ENCODE measurements at regions not wholly inside any gene's neighbourhood (a gene's known extent, or its start where the extent isn't known, plus 50 kb on each side); places are given as distances from the start of the nearest gene placed in this dataset.
"Not testable (repeated sequence)": the region's sequence is repeated elsewhere in the genome, so short reads cannot be mapped to it uniquely, and the experiment has no call there.

DNA sequence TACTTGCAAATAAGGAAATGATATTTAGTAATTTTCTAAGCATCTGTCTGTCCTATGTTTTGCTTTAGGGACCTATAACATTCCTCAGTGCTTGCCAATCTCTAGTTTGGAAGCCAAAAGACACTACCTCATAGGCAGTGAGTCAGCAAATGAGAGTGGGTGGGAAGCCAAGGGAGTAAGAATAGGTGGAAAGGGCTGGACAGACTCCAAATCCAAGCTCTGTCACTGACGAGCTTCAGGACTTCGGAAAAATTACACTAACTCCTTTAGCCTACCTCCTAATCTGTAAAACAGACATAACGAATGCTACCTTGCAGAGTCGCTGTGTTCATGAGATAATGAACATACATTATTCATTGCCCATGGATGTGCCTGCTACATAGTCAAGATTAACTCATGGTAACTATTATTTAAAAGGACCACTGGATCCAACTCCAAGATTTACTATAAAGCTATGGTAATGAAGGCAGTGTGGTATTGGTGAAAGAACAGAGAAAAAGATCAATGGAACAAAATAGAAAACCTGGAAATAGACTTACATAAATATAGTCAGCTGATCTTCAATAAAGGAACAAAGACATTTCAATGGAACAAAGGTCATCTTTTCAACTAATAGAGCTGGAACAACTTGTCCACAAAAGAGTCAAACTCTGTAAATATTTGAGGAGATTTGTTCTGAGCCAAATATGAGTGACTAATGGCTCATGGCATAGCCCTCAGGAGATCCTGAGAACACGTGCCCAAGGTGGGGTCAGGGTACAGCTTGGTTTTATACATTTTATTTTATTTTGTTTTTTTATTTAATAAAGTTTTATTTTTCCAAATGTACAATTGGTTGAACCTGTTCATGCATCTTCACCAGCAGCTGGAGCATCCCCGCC lies 64.1 kb downstream of the FAM50B start:
- H3K4me1 Mint-ChIP-seq (ENCODE audit: low read depth in 2 of 2), result peaks cover 18 to 19% of the 10 kb centered on the region in 2 donors
- peaks cover 3% of the 10 kb centered on the region for H3K36me3 Mint-ChIP-seq (ENCODE audit: insufficient read depth)
- H3K4me3 Mint-ChIP-seq, result no peak overlapping the region
- ATAC-seq (replicated peaks) (no peak), DNase-seq (no peak)
- H3K9me3 Mint-ChIP-seq, result no peaks in the 10 kb centered on the region
- no peak overlapping the region for H3K27ac Mint-ChIP-seq
- peaks cover 21 to 30% of the 10 kb centered on the region in 2 donors for H3K27me3 Mint-ChIP-seq

DNA sequence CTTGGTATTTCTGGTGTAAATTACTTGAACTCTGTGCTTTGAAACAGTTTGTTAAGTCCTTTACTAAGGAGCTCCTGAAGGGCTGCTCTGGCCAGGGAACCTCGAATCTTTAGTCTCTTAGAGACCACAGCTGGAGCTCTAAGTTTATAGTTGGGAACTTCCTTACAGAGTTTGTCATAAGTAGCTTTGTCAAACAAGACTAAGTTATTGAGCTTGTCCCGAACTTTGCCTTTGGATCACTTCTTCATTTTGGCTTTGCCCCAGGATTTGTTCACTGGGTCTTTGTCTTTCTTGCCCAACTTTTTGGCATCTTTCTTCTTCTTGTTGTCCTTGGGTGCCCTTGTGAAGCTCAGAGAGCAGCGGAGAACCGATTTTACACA lies 64.8 kb downstream of the FAM50B start:
- H3K27ac Mint-ChIP-seq, result no peak overlapping the region
- H3K4me1 Mint-ChIP-seq (ENCODE audit: low read depth in 2 of 2), result peaks cover 18 to 19% of the 10 kb centered on the region in 2 donors
- no peak for DNase-seq
- H3K4me3 Mint-ChIP-seq, result no peak overlapping the region
- H3K27me3 Mint-ChIP-seq, result peaks cover 21 to 23% of the 10 kb centered on the region in 2 donors
- no peak for ATAC-seq (replicated peaks)
- peaks cover 3% of the 10 kb centered on the region for H3K36me3 Mint-ChIP-seq (ENCODE audit: insufficient read depth)
- no peaks in the 10 kb centered on the region for H3K9me3 Mint-ChIP-seq

DNA sequence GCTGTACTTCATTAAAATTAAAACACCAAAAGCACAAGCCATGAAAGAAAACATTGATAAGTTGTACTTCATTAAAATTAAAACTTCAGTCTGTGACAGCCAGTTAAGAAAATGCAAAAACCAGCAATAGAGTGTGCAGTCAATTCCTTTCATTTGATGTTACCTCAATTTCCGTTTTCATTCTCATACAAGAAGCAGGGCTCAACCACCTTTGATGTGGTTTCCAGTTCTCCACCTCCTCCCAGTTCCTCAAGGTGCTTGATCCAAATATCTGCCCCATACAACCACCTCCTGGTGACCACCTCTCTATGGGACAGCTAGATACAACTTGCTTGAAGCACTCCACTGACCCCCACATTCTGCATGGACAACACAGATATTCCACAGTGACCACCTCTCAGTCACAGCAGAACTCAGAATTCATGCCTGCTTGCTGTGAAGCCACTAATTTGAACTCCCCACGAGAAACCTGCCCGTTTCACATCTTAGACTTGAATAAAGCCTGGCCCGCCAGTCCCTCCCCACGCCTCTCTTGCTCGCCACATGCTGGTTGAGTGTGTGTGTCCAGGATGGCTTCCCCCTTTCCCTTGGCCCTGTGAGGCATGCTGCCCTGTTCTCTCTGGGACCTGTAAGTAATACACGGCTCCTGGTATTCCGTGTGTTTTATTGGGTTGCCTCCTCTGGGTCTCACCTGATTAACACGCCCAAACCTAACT lies 66.1 kb downstream of the FAM50B start:
- DNase-seq (peak in 2 of 3 experiments; percentile 6 to 8), ATAC-seq (replicated peaks) (peak; percentile 91)
- Mint-ChIP-seq H3K9me3 (no peaks in the 10 kb centered on the region), H3K27ac (peak overlapping the region in 1 of 2 donors; percentile 64), H3K4me1 (ENCODE audit: low read depth in 2 of 2) (peaks cover 18 to 19% of the 10 kb centered on the region in 2 donors), H3K36me3 (ENCODE audit: insufficient read depth) (peaks cover 3% of the 10 kb centered on the region), H3K4me3 (peak overlapping the region; percentile 37 to 60), H3K27me3 (peaks cover 14 to 21% of the 10 kb centered on the region in 2 donors)

DNA sequence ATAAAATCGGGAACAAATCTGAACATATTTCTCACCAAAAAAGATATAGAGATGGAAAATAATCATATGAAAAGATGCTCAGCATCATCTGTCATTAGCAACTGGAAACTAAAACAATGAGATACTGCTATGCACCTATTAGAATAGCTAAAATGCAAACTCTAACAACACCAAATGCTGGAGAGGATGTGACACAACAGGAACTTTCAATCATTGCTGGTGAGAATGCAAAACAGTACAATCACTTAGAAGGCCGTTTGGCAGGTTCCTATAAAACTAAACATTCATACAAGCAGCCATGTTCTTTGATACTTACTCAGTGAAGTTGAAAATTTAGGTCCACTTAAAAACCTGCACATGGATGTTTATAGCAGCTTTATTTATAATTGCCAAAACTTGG lies 67.0 kb downstream of the FAM50B start:
- ATAC-seq (replicated peaks) (no peak), DNase-seq (no peak)
- peaks cover 18 to 19% of the 10 kb centered on the region in 2 donors for H3K4me1 Mint-ChIP-seq (ENCODE audit: low read depth in 2 of 2)
- H3K4me3 Mint-ChIP-seq, result peak overlapping the region in 1 of 2 donors; percentile 60
- no peak overlapping the region for H3K27ac Mint-ChIP-seq
- peaks cover 14 to 27% of the 10 kb centered on the region in 2 donors for H3K27me3 Mint-ChIP-seq
- peaks cover 3% of the 10 kb centered on the region for H3K36me3 Mint-ChIP-seq (ENCODE audit: insufficient read depth)
- no peaks in the 10 kb centered on the region for H3K9me3 Mint-ChIP-seq

DNA sequence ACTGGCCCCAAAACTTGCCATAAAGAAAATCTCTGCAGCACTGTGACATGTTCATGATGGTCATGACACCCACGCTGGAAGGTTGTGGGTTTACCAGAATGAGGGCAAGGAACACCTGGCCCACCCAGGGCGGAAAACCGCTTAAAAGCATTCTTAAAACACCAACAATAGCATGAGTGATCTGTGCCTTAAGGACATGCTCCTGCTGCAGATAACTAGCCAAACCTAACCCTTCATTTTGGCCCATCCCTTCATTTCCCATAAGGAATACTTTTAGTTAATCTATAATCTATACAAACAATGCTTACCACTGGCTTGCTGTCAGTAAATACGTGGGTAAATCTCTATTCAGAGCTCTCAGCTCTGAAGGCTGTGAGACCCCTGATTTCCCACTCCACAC lies 67.6 kb downstream of the FAM50B start:
- H3K9me3 Mint-ChIP-seq; H3K36me3 Mint-ChIP-seq (ENCODE audit: insufficient read depth); ATAC-seq (replicated peaks); H3K4me3 Mint-ChIP-seq; H3K27ac Mint-ChIP-seq; DNase-seq: not testable (repeated sequence)
- Mint-ChIP-seq H3K27me3 (peaks cover 12 to 22% of the 10 kb centered on the region in 2 donors), H3K4me1 (ENCODE audit: low read depth in 2 of 2) (peaks cover 18 to 19% of the 10 kb centered on the region in 2 donors)

DNA sequence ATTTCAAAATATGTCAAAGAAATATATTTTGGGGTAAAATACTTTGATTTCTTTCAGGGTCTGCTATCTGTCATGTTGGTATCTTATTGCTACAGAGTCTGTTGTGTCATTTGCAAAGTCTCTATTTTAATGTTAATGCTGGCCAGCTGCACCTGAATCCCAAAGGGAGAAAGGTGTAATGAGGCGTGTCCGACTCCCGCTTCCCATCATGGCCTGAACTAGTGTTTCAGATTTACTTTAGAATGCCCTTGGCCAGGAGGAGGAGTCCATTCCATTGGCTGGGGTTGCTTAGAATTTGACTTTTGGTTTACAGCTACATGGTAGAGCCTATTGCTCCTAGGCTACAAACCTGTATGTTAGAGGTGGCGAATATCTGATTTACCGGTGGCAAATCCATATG lies 69.3 kb downstream of the FAM50B start:
- Mint-ChIP-seq H3K27me3 (peaks cover 6 to 15% of the 10 kb centered on the region in 2 donors), H3K9me3 (no peaks in the 10 kb centered on the region)

DNA sequence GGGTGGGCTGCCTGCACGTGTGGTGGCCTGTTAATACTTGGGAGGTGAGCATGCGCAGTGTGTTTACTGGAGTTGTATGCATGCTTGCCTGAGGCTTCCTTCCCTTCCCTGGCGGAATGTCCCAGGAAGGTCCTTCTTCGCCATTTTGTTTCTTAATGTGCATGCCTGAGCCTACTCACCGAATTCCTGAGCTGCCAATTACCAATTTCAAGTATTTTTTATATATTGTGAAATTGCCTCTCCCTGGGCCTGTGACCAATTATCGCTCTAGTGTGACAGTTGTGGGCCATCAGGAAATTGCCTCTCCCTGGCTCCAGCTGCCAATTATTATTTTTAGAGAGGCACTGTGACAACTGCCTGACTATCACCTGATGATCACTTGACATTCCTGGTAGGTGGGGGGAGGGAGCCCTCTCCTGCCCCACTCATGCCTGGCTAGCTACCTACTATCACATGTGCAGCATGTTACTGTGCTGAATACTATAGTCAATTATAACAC lies 70.0 kb downstream of the FAM50B start:
- peaks cover 6 to 15% of the 10 kb centered on the region in 2 donors for H3K27me3 Mint-ChIP-seq
- H3K9me3 Mint-ChIP-seq, result no peaks in the 10 kb centered on the region
- H3K4me3 Mint-ChIP-seq, result no peak overlapping the region

More for the DNA sequence above, 69.3 kb downstream of the FAM50B start:
- Mint-ChIP-seq H3K4me1 (ENCODE audit: low read depth in 2 of 2) (peaks cover 18 to 19% of the 10 kb centered on the region in 2 donors), H3K36me3 (ENCODE audit: insufficient read depth) (peaks cover 3% of the 10 kb centered on the region), H3K4me3 (no peak overlapping the region), H3K27ac (no peak overlapping the region)
- DNase-seq (no peak), ATAC-seq (replicated peaks) (no peak)

DNA sequence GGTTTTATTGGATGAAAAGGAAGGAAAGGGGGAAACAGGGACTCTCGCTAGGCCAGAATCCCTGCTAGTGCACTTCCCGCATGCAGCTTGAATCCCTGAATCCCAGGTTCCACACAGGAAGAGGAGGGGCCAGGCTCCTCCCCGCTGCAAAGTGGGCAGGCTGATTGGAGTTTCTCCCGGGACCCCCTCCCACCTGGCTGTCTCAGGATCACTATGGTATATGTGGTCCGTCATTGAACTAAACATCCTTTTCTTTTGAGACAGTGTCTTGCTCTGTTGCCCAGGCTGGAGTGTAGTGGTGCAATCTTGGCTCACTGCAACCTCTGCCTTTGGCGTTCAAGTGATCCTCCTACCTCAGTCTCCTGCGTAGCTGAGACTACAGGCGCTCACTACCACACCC lies 70.7 kb downstream of the FAM50B start:
- Mint-ChIP-seq H3K27me3 (peaks cover 13 to 21% of the 10 kb centered on the region in 2 donors), H3K27ac (no peak overlapping the region), H3K4me3 (no peak overlapping the region), H3K4me1 (ENCODE audit: low read depth in 2 of 2) (peaks cover 11 to 13% of the 10 kb centered on the region in 2 donors), H3K36me3 (ENCODE audit: insufficient read depth) (peaks cover 3% of the 10 kb centered on the region), H3K9me3 (no peaks in the 10 kb centered on the region)
- DNase-seq (no peak), ATAC-seq (replicated peaks) (no peak)

More for the DNA sequence above, 70.0 kb downstream of the FAM50B start:
- peaks cover 3% of the 10 kb centered on the region for H3K36me3 Mint-ChIP-seq (ENCODE audit: insufficient read depth)
- peaks cover 16% of the 10 kb centered on the region in 2 donors for H3K4me1 Mint-ChIP-seq (ENCODE audit: low read depth in 2 of 2)
- H3K27ac Mint-ChIP-seq, result no peak overlapping the region
- no peak for ATAC-seq (replicated peaks)
- no peak for DNase-seq

DNA sequence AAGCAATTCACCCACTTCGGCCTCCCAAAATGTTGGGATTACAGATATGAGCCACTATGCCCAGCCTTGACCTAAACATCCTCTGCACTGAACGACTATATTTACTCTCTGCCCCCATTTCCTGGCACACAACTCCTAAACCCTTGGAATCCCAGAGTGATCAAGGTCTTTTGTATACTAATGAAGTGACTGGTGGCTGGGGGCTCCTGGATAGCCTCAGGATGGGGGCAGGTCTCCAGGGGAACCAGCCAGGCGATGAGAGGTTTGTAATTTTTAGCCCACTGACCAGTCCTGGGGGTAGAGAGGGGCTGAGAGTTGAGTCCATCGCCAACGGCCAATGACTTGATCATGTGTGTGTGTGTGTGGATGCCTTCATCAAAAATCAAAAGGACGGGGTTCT lies 71.1 kb downstream of the FAM50B start:
- H3K4me3 Mint-ChIP-seq, result no peak overlapping the region
- peaks cover 18 to 26% of the 10 kb centered on the region in 2 donors for H3K27me3 Mint-ChIP-seq
- H3K36me3 Mint-ChIP-seq (ENCODE audit: insufficient read depth), result peaks cover 3% of the 10 kb centered on the region
- peaks cover 7 to 8% of the 10 kb centered on the region in 2 donors for H3K4me1 Mint-ChIP-seq (ENCODE audit: low read depth in 2 of 2)
- H3K9me3 Mint-ChIP-seq, result no peaks in the 10 kb centered on the region
- DNase-seq, result no peak
- no peak for ATAC-seq (replicated peaks)
- H3K27ac Mint-ChIP-seq, result no peak overlapping the region

DNA sequence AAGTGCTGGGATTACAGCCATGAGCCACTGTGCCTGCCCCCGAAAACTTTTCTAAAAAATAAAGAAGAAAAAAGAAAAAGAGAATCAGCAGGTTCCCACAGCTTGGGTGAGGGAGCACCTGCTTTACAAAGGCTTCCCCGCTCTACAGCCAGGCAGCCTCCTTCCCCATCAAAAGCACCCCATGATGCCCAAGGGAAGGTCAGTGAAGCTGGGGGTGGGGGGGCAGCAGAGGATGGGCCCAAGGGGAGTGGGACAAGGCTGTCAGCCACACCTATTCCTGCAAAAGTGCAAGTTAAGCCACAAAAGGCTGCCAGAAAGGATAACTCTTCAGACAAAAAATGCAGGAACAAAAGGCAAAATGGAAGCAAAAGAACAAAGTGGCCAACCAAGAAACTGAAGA lies 72.5 kb downstream of the FAM50B start:
- Mint-ChIP-seq H3K36me3 (ENCODE audit: insufficient read depth) (no peaks in the 10 kb centered on the region), H3K4me1 (ENCODE audit: low read depth in 2 of 2) (no peaks in the 10 kb centered on the region), H3K9me3 (no peaks in the 10 kb centered on the region), H3K27ac (no peak overlapping the region), H3K4me3 (no peak overlapping the region), H3K27me3 (peaks cover 27 to 34% of the 10 kb centered on the region in 2 donors)
- no peak for DNase-seq
- no peak for ATAC-seq (replicated peaks)

DNA sequence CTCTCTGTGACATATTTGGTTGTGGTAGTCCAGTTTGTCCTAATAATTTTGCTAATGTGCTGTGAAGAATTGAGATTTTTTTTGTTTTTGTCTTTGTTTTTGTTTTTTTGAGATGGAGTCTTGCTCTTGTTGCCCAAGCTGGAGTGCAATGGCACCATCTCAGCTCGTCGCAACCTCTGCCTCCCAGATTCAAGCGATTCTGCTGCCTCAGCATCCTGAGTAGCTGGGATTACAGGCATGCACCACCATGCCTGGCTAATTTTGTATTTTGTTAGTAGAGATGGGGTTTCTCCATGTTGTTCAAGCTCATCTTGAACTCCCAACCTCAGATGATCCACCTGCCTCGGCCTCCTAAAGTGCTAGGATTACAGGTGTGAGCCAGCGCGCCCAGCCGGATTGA lies 73.4 kb downstream of the FAM50B start:
- H3K9me3 Mint-ChIP-seq; H3K4me1 Mint-ChIP-seq (ENCODE audit: low read depth in 2 of 2); H3K4me3 Mint-ChIP-seq; ATAC-seq (replicated peaks); H3K27ac Mint-ChIP-seq; DNase-seq; H3K36me3 Mint-ChIP-seq (ENCODE audit: insufficient read depth): not testable (repeated sequence)
- peaks cover 27 to 34% of the 10 kb centered on the region in 2 donors for H3K27me3 Mint-ChIP-seq

DNA sequence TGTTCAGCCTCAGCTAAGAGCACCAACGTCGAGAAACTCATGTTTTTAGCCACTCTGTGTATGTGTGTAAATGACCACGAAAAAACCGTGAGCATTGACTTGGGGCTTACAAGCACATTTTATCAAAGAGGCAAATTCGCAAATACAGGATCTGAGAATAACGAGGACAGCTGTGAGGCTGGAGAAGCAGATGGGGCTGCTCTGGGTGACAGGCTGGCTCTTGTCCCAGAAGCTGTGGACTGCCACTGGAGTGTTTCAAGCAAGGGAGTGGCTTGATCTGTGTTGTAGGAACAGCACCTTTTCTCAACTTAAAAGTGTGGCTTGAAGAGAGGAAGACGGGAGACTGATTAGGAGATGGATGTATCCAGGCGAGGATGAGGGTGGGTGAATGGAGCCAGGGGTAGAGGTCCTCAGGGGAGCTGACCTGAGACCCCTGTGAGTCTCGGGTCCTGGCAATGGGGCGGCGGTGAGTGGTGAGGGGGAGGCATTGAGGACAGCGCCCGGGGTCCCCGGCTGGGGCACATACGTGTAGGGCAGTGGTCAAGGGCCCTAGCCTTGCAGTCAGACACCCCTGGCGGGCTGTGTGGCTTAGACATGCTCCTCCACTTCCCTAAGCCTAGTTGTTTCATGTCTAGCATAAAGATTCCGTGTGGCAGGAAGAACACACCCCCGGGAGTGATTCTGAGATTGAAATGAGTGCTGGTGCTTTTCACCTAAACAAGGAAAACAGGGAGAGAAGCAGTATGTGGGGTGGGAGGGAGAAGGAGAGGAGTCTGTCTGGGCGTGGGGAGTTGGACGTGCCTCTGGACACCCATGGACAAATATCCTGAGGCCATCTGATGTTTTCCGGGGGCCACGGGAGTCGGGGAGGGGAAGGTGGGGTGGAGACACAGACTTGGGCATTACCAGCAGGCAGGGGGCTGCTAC lies 76.3 kb downstream of the FAM50B start:
- H3K36me3 Mint-ChIP-seq (ENCODE audit: insufficient read depth); H3K4me3 Mint-ChIP-seq; DNase-seq; H3K9me3 Mint-ChIP-seq; ATAC-seq (replicated peaks); H3K4me1 Mint-ChIP-seq (ENCODE audit: low read depth in 2 of 2): not testable (repeated sequence)
- peak overlapping the region in 1 of 2 donors; percentile 16 for H3K27ac Mint-ChIP-seq
- H3K27me3 Mint-ChIP-seq, result peaks cover 24 to 34% of the 10 kb centered on the region in 2 donors

DNA sequence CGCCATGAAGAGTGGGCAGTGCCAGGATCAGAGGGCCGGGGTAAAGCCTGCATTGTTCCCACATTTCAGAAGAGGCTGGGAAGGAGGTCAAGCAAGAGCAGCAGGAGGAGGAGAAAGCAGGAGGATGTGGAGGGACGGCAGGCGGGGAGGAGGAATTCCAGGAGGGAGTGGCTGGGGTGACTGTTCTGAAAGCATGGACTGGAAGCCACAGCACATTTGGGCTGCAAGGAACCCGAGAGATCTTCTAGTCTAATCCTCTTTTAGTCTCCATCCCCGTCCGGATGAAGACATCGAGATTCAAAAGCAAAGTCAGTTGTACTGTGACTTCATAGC lies 76.9 kb downstream of the FAM50B start:
- DNase-seq, result no peak
- no peak overlapping the region for H3K4me3 Mint-ChIP-seq
- H3K4me1 Mint-ChIP-seq (ENCODE audit: low read depth in 2 of 2), result no peaks in the 10 kb centered on the region
- ATAC-seq (replicated peaks), result no peak
- H3K36me3 Mint-ChIP-seq (ENCODE audit: insufficient read depth), result no peaks in the 10 kb centered on the region
- no peaks in the 10 kb centered on the region for H3K9me3 Mint-ChIP-seq
- H3K27me3 Mint-ChIP-seq, result peaks cover 21 to 34% of the 10 kb centered on the region in 2 donors
- H3K27ac Mint-ChIP-seq, result no peak overlapping the region
